Stromal cell of bone marrow (primary cell): ENCODE measurements at regions not wholly inside any gene's neighbourhood (a gene's known extent, or its start where the extent isn't known, plus 50 kb on each side); places are given as distances from the start of the nearest gene placed in this dataset.
A peak's percentile ranks its signal among the peaks of the same experiment; 100 is the strongest.
"Not testable (repeated sequence)": the region's sequence is repeated elsewhere in the genome, so short reads cannot be mapped to it uniquely, and the experiment has no call there.

Experiments
- DNase-seq: peaks from one replicate; pipeline ENCODE4 v3.0.0-alpha.2; 2012; ENCODE audit warnings: low read depth

DNA sequence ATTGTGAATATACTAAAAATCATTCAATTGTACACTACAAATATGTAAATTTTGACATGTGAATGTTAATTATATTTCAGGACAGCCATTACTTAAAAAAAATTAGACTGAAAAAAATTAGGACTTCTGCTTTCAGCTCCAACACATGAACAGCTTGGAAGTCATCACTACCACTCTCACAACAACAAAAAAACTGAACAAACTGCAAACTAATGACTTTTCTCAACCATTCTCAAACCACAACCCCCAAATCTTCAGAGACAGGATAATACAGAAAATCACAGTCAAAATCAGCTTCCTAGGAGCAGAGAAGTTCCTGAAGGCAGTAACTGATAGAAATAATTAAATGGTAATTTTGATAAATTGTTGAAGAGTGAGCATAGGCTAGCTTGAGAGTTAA lies 686.4 kb downstream of the TLE1 start:
- DNase-seq = no peak

DNA sequence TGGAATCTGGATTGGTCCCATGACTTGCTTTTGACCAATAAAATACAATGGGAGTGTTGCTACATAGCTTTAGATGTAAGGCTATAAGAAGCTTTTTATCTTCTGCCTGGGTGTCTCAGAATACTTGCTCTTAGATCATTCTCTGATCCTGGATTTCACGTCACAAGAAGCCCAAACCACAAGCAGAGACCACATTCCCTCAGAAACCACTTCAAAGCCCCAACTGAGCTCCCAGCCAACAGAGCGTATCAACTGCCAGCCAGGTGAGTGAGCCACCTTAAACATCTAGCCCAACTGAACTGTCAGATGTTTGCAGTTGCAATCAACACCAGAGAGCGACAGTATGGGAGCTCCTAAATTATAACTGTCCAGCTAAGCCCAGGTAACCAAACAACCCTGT lies 687.1 kb downstream of the TLE1 start:
- DNase-seq = no peak

DNA sequence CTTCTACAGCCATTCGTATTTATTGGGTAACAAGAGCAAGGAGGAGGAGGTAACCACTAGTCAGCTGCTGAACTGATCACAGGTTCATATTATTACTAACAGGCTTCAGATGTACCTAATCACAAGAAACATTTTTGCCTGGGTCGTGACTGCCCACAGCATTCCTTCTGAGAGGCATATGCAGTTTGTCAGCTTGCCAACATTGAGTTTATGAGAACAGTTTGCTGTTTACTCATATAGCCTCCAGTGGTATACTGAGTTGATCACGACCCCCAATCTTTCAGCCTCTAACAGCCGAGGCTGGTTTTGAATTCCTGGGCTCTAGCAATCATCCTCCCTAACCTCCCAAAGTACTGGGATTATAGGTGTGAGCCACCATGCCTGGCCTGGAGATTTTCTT lies 693.6 kb downstream of the TLE1 start:
- no peak for DNase-seq

DNA sequence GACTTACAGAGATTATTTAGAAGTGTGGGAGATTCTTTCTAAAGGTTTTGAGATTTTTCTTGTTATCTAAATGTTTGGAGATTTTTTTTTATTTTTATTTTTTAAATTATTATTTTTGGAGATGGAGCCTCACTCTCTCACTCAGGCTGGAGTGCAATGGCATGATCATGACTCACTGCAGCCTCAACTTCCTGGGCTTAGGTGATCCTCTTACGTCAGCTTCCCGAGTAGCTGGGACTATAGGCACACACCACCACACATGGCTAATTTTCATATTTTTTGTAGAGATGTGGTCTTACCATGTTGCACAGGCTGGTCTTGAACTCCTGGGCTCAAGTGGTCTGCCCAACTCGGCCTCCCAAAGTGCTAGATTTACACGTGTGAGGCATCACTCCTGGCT lies 694.5 kb downstream of the TLE1 start:
- DNase-seq = no peak

DNA sequence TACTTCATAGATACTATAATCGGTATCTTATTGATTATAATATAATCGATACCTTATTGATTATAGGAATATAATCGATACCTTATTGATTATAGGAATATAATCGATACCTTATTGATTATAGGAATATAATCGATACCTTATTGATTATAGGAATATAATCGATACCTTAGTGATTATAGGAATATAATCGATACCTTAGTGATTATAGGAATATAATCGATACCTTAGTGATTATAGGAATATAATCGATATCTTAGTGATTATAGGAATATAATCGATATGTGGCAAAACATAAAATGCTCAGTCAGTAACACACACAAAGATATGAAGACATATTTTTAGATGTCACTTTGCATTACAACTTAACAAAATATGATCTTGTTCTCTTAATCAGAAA lies 703.8 kb downstream of the TLE1 start:
- DNase-seq = not testable (repeated sequence)

DNA sequence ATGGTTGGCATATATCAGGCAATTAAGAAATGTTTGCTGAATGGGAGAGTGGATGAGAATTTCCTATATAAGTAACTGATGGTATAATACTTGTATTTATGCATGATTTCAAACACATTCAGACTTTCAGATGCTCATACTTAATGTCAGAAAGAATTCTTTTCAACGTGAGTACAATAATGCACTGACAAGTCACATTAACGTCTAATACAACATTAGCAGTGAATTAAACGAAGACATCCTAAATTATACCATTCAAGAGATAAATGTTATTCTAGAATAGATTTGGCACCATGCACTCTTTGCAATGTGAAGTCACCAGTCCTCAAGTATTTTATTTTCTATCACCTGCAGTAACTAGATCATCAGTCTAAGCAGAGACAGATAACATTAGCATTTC lies 712.9 kb downstream of the TLE1 start:
- DNase-seq = no peak

DNA sequence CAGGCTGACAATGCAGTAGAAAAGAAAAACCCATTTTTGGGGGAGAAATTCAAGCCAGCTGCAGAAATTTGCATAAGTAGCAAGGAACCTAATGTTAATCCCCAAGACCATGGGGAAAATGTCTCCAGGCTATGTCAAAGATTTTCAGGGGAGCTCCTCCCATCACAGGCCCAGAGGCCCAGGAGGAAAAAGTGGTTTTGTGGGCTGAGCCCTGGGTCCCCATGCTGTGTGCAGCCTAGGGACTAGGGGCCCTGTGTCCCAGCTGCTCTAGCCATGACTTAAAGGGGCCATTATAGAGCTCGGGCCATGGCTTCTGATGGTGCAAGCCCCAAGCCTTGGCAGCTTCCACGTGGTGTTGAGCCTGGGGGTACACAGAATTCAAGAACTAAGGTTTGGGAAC lies 719.0 kb downstream of the TLE1 start:
- DNase-seq = not testable (repeated sequence)

DNA sequence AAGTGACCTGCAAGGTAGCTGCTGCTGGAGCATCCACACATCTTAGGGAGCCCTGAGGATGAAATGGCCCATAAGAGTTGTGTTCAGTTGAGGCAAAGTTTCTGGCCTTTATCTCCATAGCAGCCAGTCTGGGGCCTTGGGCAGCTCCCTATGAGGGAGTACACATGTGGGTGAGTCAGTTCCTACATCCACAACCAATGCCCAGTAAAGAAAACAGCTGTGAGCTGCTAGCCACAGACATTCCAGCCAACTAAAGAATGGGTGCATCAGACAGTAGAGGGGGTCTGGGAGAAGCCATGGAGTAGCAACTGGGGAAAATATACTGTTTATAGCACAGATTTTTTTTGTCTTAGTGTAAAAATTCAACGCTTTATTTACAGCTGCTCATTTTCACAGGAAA lies 720.7 kb downstream of the TLE1 start:
- peak; percentile 48 for DNase-seq

DNA sequence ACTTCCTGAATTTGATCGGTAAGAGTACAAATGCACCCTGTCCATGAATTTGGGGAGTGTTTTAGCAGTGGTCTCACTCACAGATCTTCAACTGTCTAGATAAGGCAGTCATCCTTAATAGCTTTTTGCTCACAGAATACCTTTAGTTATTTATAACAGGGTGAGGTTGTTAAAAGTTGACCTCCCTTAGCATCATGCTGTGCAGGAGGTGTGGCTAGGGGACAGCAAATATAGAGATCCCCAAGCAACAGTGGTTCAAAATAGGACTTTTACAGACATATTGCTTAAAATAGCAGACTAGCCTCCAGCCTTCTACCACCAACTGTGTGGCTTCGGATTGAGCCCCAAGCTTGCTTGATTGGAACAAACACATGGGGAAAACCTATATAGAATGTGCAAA lies 724.4 kb downstream of the TLE1 start:
- DNase-seq = no peak

DNA sequence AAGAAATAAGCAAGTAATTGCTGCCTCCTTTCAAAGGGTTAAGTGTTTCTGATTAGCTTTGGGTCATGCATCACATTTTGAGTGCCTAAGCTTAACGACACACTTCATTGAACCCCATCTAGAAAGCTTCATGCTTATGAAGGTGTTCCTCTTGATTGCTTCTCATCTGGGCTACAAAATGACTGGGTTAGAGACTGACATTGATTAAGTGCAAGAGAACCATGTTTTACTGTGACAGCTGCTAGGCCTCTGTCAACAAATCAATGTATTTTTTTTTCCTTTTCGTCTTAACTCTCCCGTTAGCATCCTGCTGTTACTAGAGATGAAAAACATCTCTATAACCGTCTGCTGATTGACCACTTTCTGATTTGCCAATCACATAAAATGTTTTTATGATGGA lies 725.0 kb downstream of the TLE1 start:
- DNase-seq = no peak

DNA sequence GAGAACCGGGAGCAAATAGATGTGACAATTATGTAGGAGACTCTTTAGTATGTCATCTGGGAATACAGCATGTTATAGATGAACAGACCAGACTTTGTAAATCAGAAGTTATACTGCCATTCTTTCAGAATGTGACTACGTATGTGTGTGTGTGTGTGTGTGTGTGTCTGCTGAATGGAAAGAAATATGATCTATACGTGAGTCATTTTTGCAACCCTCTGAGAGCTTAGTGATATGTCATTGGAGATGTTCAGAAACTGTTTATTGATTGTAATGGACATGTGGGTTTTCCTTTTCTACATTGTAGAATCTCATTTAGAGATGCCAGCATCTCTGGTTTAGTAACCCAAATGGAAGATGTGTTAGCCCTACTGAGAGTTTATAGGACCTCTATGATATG lies 731.5 kb downstream of the TLE1 start:
- no peak for DNase-seq

DNA sequence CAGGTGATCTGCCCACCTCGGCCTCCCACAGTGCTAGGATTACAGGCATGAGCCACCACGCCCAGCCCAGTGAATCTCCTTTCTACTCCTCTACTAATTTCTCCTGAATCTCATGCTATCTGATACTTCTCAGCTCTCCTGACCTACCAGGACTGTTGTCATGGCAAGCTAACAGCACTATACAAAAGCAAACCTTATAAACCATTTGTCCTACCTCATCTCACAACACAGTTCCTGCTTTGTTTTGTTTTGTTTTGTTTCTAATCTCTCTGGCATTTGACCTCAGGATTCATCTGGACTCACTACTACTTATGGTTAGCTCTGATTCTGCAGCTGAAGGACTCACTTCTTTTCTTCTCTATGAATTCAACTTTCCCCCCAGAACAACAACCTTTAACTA lies 734.8 kb downstream of the TLE1 start:
- no peak for DNase-seq

DNA sequence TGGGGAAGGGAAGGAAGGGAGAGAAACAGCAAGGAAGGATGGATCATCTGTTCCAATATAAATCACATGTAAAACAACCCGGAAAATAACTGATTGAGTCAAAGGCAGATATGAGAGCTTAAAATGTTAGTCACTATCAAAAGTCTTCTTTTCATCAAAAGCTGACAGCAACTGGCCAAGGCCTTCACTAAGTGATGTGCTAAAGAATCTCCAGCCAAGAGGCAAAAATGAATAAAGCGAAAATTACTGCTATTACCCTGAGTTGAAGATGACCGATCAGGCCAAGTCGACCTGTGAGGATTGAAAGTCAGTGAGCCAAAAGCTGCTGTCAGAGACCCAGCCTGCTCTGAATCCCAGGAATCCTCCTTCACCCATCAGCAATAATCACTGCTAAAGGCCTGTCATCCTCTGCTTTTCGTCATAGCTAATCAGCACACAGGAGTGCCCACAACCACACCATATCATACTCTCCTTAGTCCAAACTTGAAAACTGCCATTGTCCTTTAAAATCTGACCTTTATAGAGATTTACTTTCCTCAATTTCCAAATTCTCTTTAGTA lies 736.9 kb downstream of the TLE1 start:
- no peak for DNase-seq

DNA sequence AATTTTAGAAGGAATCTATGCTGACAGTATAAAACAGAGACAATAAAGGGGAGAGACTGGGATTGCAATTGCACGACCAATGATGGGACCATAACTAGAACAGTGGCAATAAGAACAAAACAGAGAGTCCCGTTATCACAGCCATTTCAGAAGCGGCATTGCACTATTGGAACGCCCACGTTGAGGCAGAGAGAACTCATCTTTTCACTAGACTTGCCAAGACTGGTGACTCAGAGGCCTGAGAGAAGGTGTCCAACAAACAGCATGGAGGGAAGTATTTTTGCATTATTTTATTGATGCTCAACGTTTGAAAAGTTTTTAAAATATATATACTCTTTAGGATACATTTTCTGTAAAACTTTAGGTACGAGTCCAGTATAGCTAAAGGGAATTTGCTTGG lies 737.7 kb downstream of the TLE1 start:
- DNase-seq = no peak

DNA sequence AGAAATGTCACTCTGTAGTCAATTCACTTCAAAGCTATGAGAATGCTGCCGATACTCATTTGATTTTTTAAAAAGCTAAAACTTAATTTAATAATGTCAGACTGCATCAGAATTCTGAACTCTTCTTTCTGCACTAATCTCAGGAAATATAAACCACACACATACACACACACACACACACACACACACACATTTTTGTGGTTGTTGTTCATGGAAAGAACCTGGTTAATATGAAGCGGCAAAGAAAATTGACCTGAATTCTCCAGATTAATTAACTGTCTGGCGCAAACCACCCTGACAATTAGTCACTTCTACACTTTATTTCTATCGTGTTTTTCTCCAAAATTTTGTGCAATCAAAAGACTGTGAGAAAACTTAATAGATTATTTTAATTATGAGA lies 740.5 kb downstream of the TLE1 start:
- DNase-seq = no peak

DNA sequence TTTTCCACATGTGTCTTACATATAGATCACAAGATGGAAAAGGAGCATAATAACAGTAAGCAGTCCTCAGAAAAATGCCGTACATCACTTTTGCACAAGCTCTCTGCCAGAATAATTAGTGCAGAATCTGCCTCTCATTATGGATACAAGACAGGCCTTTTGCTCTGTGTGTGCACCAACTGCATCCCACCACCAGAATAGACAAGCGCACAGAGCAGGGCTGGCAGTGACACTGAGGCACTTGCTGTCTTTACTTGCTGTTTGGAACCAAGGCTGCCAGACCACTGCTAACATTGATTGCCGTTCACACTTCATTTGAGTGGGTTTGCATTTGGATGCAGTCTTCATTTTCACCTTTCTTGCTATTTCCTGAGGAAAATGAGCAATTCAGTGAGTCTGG lies 741.3 kb downstream of the TLE1 start:
- no peak for DNase-seq

DNA sequence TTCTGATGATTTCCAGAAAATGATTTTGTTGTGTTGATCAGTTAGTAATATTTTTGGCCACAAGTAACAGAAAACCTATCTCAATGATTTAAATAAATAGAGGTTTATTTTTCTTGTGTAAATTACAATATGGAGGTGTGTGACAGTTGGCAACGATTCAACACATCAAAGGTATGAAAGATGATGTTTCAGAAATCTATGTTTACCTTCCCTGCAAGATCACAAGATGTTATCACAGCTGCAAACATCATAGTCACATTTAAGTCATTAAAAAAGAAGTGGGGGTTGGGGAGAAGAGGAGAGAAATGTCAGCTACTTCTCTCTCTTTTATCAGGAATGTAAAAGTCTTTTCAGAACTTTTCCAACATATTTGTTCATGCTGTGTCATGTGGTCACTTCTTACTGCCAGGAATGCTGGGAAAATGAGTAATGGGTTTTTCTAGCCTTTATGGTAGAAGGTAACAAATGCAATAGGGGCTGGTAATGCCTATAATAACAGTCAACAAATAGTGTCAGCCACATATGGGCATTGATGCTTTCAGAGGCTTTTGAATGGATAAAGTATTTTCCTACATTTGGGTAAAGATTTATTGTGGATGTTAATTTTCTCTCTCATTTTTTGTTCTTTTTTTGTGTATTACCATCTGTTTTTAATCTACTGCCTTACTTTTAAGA lies 742.7 kb downstream of the TLE1 start:
- no peak for DNase-seq

DNA sequence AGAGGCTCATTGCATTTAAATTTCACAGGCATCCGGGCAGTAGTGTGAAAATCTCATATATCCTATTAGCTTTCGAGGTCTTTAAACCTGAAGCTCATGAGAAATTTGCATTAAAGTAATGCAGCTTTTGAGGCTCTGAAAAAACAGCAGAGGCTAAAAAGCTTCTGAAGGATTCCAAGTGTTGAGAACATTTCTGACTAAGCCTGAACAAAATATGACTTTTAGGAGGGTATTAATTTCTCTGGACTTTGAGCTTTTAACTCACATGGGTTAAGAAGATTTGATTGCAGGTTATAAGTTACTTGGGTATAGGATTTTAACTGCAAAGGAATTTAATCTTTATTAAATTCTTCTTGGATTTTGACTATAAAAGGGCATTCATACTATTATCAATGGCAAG lies 743.9 kb downstream of the TLE1 start:
- no peak for DNase-seq

DNA sequence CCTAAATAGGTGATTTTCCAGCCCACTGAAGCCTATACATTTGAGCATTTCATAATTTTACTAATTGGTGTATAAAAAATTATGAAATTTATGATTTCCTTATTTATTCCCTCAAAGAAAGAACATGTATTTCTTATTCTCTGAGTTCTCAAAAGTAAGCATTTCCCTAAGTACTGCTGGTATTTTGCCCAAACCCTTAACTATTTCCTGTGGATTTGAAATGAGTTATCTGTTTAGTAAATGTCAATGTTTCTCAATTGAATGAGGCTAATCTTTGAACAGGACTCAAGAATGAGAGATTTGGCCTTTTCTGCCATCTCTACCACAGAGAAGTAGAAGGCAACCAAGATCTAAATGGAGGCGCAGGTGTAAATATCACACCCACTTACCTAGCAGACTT lies 751.7 kb downstream of the TLE1 start:
- no peak for DNase-seq

DNA sequence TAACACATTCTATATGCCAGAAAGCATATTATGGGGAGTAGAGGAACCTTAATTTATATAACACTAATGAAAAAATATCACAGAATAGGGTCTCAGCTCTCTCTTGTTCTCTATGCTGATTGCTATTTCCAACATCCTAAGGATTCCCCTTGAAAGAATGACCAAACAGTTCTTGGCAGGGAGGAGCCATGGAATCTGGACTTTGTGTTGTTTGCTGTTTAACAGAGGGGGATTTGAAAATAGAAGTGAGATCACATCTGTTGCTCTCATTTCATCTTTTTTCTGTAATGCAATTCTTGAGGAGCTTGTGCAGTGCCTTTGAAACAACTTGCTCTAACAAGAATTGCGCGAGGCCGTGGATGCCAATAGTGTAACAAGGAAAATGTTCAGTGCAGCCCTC lies 755.3 kb downstream of the TLE1 start:
- no peak for DNase-seq

DNA sequence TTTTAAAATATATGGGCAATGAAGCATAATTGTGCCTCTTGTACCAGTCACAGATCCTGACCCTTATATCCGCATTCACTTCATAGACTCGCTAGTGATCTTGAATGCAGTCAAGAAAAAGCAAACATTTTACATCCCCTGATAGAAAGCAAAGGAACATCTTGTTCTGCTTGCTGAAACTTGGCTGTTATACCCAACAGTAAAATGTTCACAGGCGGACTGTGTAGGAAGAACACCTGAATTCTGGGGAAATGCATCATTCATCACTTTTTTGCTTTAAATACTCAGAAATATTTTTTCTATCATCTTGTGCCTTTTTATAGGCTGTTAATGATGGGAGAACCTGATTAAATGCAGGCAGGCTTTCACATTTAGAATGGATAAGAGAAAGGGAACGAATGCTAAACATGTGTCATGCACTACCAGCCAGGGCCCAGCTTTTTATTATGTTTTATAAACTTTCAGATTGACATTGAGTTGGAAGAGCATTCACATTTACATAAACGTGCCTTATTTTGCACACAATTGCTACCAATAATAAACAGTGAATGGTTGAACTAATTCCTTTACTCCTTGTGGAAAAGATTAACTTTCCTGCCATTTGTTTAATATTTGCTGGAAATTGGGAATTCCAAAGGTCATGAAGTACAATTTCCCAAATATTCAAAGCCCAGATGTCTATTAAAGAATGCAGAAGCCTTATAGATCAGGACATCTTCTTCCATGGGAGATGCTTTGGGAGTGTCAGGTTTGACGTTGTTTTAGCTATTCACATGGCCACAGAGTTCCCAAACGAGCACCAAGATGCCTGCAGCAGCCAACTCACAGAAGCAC lies 756.2 kb downstream of the TLE1 start:
- no peak for DNase-seq

DNA sequence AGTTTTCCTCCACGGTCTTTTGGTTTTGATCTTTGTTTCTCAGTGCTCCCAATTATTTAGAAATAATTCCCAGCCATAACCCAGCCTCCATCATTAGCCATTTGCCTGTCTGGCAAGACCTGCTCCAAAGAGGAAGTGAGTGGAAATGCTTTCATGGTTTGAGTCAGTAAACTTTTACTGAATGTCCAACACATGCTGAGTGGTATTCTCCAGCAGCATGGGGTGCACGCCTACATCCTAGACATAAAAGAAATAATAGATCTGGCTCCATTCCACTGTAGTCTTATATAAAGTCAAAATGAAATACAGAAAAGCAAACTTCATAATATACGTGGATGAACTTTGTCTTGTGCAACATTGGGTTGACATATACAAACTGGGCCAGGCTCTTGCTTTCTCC lies 757.2 kb downstream of the TLE1 start:
- no peak for DNase-seq

DNA sequence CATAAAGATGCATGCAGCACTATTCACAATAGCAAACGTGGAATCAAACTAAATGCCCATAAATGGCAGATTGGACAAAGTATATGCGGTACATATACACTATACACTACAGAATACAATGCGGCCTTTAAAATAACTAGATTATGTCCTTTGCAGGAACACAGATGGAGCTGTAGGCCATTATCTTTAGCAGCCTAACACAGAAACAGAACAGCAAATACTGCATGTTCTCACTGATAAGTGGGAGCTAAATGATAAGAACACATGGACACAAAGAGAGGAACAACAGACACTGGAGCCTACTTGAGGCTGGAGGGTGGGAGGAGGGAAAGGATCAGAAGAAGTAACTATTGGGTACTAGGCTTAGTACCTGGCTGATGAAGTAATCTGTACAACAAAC lies 758.2 kb downstream of the TLE1 start:
- DNase-seq = no peak

DNA sequence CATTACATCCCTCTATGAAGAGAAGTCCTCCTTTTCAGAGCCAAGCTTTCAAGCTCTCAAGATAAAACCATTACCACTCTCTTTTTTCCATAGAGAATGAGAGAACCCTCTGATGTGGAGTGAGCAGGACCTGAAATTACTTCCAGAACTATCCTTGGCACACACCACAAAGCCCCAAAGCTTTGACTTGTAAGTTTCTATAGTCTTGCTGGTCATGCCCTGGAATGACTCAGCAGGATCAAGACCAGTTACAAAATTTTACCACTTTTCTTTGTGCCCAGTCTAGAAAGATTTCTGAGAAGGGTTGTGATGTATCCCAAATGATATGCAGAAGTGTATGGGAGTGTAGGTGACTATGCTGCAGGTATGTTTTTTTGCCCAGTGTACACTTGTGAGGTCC lies 760.6 kb downstream of the TLE1 start:
- peak; percentile 22 for DNase-seq
